ENCODE measurements at regions not wholly inside any gene's neighbourhood (a gene's known extent, or its start where the extent isn't known, plus 50 kb on each side); places are given as distances from the start of the nearest gene placed in this dataset.

DNA sequence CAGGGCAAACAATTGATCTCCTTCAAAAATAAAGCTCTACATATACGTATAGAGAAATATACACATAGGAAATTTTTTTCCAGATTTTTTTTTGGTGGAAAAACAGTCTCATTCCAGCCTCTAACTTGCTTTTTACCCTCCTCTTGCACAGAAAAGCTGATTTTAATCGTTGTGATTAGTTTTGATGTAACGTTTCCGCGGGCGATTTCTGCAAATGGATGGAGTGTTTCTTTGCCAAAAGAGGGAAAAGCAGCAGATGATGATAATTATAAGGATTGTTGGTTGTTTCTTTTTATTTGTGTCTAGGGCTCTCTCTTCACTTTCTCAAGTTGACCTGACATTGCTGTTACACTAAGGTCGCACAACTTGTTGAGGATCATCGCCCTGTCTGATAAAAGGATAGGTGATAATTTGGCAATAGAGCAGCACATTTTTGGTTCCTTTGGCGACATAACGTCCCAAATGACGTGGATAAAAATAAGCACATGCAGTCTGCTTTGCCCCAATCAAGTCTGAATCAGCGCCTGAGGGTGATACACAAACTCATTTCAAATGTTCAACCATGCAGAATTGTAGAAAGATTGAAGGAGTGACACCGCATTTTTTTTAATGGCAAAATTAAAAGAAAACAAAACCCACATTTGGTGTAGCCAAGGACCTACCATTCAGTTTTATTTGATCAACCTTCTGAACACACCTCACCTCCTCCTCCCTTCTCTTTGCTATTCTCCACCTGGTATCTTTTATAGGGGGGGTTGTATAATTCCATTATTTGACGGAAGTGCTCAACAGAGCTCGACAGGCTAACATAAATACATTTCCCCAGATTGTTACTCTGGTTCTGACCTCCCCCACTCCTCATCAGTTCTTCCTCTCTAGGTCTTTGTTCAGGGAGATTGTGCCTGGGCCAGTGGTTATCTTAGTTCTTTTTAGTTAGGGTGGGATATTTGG is 109.6 kb upstream of the KCTD1 start:
- TF ChIP-seq, protein P1, sequence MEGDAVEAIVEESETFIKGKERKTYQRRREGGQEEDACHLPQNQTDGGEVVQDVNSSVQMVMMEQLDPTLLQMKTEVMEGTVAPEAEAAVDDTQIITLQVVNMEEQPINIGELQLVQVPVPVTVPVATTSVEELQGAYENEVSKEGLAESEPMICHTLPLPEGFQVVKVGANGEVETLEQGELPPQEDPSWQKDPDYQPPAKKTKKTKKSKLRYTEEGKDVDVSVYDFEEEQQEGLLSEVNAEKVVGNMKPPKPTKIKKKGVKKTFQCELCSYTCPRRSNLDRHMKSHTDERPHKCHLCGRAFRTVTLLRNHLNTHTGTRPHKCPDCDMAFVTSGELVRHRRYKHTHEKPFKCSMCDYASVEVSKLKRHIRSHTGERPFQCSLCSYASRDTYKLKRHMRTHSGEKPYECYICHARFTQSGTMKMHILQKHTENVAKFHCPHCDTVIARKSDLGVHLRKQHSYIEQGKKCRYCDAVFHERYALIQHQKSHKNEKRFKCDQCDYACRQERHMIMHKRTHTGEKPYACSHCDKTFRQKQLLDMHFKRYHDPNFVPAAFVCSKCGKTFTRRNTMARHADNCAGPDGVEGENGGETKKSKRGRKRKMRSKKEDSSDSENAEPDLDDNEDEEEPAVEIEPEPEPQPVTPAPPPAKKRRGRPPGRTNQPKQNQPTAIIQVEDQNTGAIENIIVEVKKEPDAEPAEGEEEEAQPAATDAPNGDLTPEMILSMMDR (IDR thresholded peaks at IDR 0.05; ENCODE audit: borderline replicate concordance, extremely low read depth, insufficient read depth): no peak
- Histone ChIP-seq H3K9ac (ENCODE audit: low read length in 3 of 3) (peak overlapping the region; percentile 54 to 79 (median 71)), H3K4me3 (ENCODE audit: low read length in 3 of 3) (peak overlapping the region; percentile 63 to 94 (median 85)), H3K9me3 (ENCODE audit: control insufficient read depth in 2 of 3, insufficient read depth in 1 of 3, low read length in 3 of 3) (no peaks in the 10 kb centered on the region), H3K27ac (ENCODE audit: low read depth in 2 of 2, low read length in 2 of 2) (peak overlapping the region; percentile 22 to 89), H3K4me1 (ENCODE audit: control insufficient read depth in 2 of 3, insufficient read depth in 2 of 3, low read depth in 1 of 3, low read length in 3 of 3) (peaks cover 0 to 9% (median 6%) of the 10 kb centered on the region in 3 donors), H3K36me3 (ENCODE audit: control insufficient read depth in 2 of 3, insufficient read depth in 3 of 3, low read length in 3 of 3) (no peaks in the 10 kb centered on the region), H3K27me3 (ENCODE audit: control insufficient read depth, insufficient read depth, low read length) (no peaks in the 10 kb centered on the region)
- intact Hi-C loops (cut with DNase I): no loop called here
- FAIRE-seq: no peak
- peak in 2 of 5 donors; percentile 40 to 55 for DNase-seq

DNA sequence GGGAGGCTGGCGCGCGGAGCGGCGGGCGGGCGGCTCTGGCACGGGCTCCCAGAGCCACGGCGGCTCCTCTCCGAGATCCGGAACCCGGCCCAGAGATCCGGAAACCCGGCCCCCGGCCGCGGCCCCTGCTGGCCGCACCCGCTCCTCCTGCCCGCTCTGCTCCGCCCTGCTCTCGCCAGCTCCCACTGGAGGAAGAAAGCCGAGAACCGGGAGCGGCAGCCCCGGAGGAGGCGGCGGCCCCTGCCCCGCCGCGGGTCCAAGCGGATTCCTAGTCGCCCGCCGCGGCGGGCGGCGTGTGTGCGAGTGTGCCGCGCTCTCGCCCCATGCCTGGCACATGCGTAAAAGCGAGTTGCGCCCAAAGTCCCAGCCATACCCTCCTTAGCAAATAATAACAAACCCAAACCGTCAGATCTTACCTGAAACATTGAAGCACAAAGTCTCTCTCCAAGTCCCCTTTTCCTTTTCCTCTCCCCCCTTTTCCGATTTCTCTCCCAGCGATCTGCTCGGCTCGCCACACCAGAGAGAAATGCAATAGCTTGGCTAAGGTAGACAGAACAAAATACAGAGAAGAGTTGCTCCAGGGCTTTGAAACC is 108.7 kb upstream of the KCTD1 start:
- intact Hi-C loops (cut with DNase I): no loop called here
- Histone ChIP-seq H3K36me3 (ENCODE audit: control insufficient read depth in 2 of 3, insufficient read depth in 3 of 3, low read length in 3 of 3) (no peaks in the 10 kb centered on the region), H3K9me3 (ENCODE audit: control insufficient read depth in 2 of 3, insufficient read depth in 1 of 3, low read length in 3 of 3) (no peaks in the 10 kb centered on the region), H3K4me3 (ENCODE audit: low read length in 3 of 3) (peak overlapping the region; percentile 63 to 94 (median 85)), H3K4me1 (ENCODE audit: control insufficient read depth in 2 of 3, insufficient read depth in 2 of 3, low read depth in 1 of 3, low read length in 3 of 3) (peaks cover 0 to 9% (median 6%) of the 10 kb centered on the region in 3 donors), H3K27me3 (ENCODE audit: control insufficient read depth, insufficient read depth, low read length) (no peaks in the 10 kb centered on the region), H3K27ac (ENCODE audit: low read depth in 2 of 2, low read length in 2 of 2) (peak overlapping the region; percentile 54 to 89), H3K9ac (ENCODE audit: low read length in 3 of 3) (peak overlapping the region; percentile 54 to 79 (median 71))
- TF ChIP-seq, protein P1 (IDR thresholded peaks at IDR 0.05; ENCODE audit: borderline replicate concordance, extremely low read depth, insufficient read depth): no peak
- DNase-seq (peak; percentile 77 to 91 (median 88)), FAIRE-seq (no peak)

DNA sequence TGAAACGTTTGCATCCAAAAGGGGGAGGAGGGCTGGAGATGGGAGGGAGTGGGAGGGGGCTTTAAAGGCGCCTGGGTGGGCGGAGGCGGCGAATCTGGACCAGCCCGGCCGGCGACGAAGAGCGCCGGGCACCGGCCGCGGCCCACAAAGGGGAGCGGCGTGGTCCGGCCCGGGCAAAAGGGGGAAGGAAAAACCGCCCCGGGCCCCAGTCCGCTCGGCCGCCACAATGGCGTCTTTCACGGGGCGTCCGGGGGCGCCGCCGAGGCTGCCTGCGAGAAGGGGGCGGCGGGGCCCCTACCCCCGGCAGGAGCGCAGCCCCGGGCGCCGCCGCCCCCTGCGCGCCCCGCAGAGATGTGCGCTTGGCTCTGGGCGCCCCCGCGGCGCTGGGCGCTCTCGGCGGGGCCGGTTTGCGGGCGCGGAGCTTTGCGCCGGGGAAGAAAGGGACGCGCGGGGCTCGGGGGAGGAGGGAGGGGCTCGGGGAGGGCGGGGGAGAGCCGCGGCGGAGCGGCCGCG is 108.1 kb upstream of the KCTD1 start:
- intact Hi-C loops (cut with DNase I): no loop called here

More for the DNA sequence above, 108.1 kb upstream of the KCTD1 start:
- no peaks in the 10 kb centered on the region for H3K9me3 ChIP-seq (ENCODE audit: control insufficient read depth in 2 of 3, insufficient read depth in 1 of 3, low read length in 3 of 3)
- no peaks in the 10 kb centered on the region for H3K36me3 ChIP-seq (ENCODE audit: control insufficient read depth in 2 of 3, insufficient read depth in 3 of 3, low read length in 3 of 3)
- peak overlapping the region; percentile 63 to 81 for H3K27ac ChIP-seq (ENCODE audit: low read depth in 2 of 2, low read length in 2 of 2)
- peaks cover 0 to 9% (median 6%) of the 10 kb centered on the region in 3 donors for H3K4me1 ChIP-seq (ENCODE audit: control insufficient read depth in 2 of 3, insufficient read depth in 2 of 3, low read depth in 1 of 3, low read length in 3 of 3)
- H3K9ac ChIP-seq (ENCODE audit: low read length in 3 of 3): peak overlapping the region in 1 of 3 donors; percentile 39
- H3K27me3 ChIP-seq (ENCODE audit: control insufficient read depth, insufficient read depth, low read length): no peaks in the 10 kb centered on the region
- H3K4me3 ChIP-seq (ENCODE audit: low read length in 3 of 3): peak overlapping the region in 2 of 3 donors; percentile 13 to 63
- TF ChIP-seq, protein P1 (IDR thresholded peaks at IDR 0.05; ENCODE audit: borderline replicate concordance, extremely low read depth, insufficient read depth): no peak
- peak in 1 of 5 donors; percentile 71 for DNase-seq
- FAIRE-seq: no peak

Data from kidney (tissue), 13 donors.